Endothelial cell of umbilical vein (primary cell): ENCODE measurements at regions not wholly inside any gene's neighbourhood (a gene's known extent, or its start where the extent isn't known, plus 50 kb on each side); places are given as distances from the start of the nearest gene placed in this dataset.

Experiments used
- BruUV-seq: library from RNA; stranded (reverse); fragments of 400-500 nt; replicated peaks from 2 replicates; lab custom pipeline; 2021; lab: Mats Ljungman, UMichigan
- CTCF ChIA-PET: fragments of 300-600, 350-600 bp; sonication (Branson Sonifier 250); formaldehyde crosslinking; loops from one replicate; lab custom pipeline; 2021; ENCODE audit warnings: antibody characterized with exemption, inconsistent platforms; lab: Charles Lee
- POLR2A ChIA-PET: fragments of 300-600, 350-600 bp; sonication (Branson Sonifier 250); formaldehyde crosslinking; loops from one replicate; lab custom pipeline; 2021; ENCODE audit warnings: antibody characterized with exemption, inconsistent platforms; lab: Charles Lee
- DNase-seq: peaks from one replicate; pipeline ENCODE4 v3.0.0-alpha.2; 2011; ENCODE audit warnings: low read depth, low spot score
- FAIRE-seq: peaks from 2 replicates; lab custom pipeline; 2011; peaks lifted over from hg19 to GRCh38; lab: Jason Lieb, UNC
- H2AFZ ChIP-seq: 2 replicates; pipeline ENCODE4 v1.6.0; 2012; ENCODE audit warnings: low read depth, low read length, control low read depth, inconsistent platforms
- H3K27ac ChIP-seq: 2 replicates; pipeline ENCODE4 v1.5.1; 2011; ENCODE audit warnings: low read depth, mild to moderate bottlenecking, control low read depth, low read length, moderate library complexity; ENCODE audit not compliant: insufficient read depth
- H3K27me3 ChIP-seq, 2 experiments: 2 replicates each; pipeline versions ENCODE4 v1.6.0 to v1.6.1; 2011; ENCODE audit warnings: low read length in 2 of 2, mixed read lengths in 1 of 2; ENCODE audit not compliant: control insufficient read depth in 2 of 2, insufficient read depth in 2 of 2
- H3K36me3 ChIP-seq, 2 experiments: 2 replicates in 1 of 2; 3 replicates in 1 of 2; pipeline ENCODE4 v1.5.1; 2011; ENCODE audit warnings: low read length in 2 of 2, mild to moderate bottlenecking in 1 of 2, moderate library complexity in 1 of 2; ENCODE audit not compliant: control insufficient read depth in 2 of 2, insufficient read depth in 2 of 2; ENCODE audit errors: extremely low read depth in 1 of 2
- H3K4me1 ChIP-seq: 3 replicates; pipeline ENCODE4 v1.5.1; 2011; ENCODE audit warnings: mild to moderate bottlenecking, low read length; ENCODE audit not compliant: control insufficient read depth, insufficient read depth; ENCODE audit errors: extremely low read depth
- H3K4me2 ChIP-seq: 2 replicates; pipeline ENCODE4 v1.6.1; 2011; ENCODE audit warnings: low read length, control low read depth, mixed read lengths; ENCODE audit not compliant: insufficient read depth
- H3K4me3 ChIP-seq, 3 experiments: fragments of 200-600 bp in 1 of 3; sonication (generic), shearing (Covaris generic) in 1 of 3; replicated peaks in 1 of 3; 2 replicates each; pipeline ENCODE4 v1.5.1; 2011 to 2016; ENCODE audit warnings: control low read depth in 3 of 3, low read length in 3 of 3, mild to moderate bottlenecking in 2 of 3, inconsistent platforms in 1 of 3, low read depth in 1 of 3, moderate library complexity in 1 of 3; ENCODE audit not compliant: insufficient read depth in 1 of 3
- H3K79me2 ChIP-seq: 2 replicates; pipeline ENCODE4 v1.6.0; 2012; ENCODE audit warnings: low read length, inconsistent platforms; ENCODE audit not compliant: control insufficient read depth, insufficient read depth
- H3K9ac ChIP-seq: replicated peaks from 2 replicates; pipeline ENCODE3; 2011; ENCODE audit warnings: low read length, control low read depth; ENCODE audit not compliant: insufficient read depth; ENCODE audit errors: extremely low read depth
- H3K9me1 ChIP-seq: replicated peaks from 3 replicates; pipeline ENCODE4 v1.6.0; 2011; ENCODE audit warnings: mild to moderate bottlenecking, low read length; ENCODE audit not compliant: control insufficient read depth, insufficient read depth; ENCODE audit errors: extremely low read depth
- H3K9me3 ChIP-seq: replicated peaks from 2 replicates; pipeline ENCODE4 v1.5.1; 2012; ENCODE audit warnings: low read length, inconsistent platforms; ENCODE audit not compliant: control insufficient read depth, insufficient read depth
- H4K20me1 ChIP-seq: replicated peaks from 2 replicates; pipeline ENCODE3; 2011; ENCODE audit warnings: mild to moderate bottlenecking, low read length; ENCODE audit not compliant: control insufficient read depth, insufficient read depth; ENCODE audit errors: extremely low read depth
- CTCF ChIP-seq, 2 donors: IDR thresholded peaks; 1 replicate in 1 of 2; 2 replicates in 1 of 2; pipeline ENCODE4 v1.5.1; 2011; ENCODE audit warnings: low read length in 2 of 2, mild to moderate bottlenecking in 2 of 2, moderate library complexity in 2 of 2, control low read depth in 1 of 2, inconsistent platforms in 1 of 2, low read depth in 1 of 2; ENCODE audit not compliant: insufficient read depth in 1 of 2; ENCODE audit errors: extremely low read depth in 1 of 2
- EZH2 ChIP-seq: IDR thresholded peaks from 2 replicates; pipeline ENCODE4 v1.6.1; 2012; ENCODE audit warnings: borderline replicate concordance, low read depth, mild to moderate bottlenecking, moderate library complexity, low read length, inconsistent platforms; ENCODE audit not compliant: severe bottlenecking
- FOS ChIP-seq: IDR thresholded peaks from 2 replicates; pipeline ENCODE4 v1.6.1; 2011; ENCODE audit warnings: mild to moderate bottlenecking, low read length, moderate library complexity, borderline replicate concordance; ENCODE audit not compliant: insufficient read depth
- GATA2 ChIP-seq: IDR thresholded peaks from 2 replicates; pipeline ENCODE4 v1.7.0; 2011; ENCODE audit warnings: low read depth, mild to moderate bottlenecking, moderate library complexity, mixed read lengths, low read length; ENCODE audit not compliant: insufficient read length, insufficient read depth
- JUN ChIP-seq: IDR thresholded peaks from 2 replicates; pipeline ENCODE4 v1.6.1; 2011; ENCODE audit warnings: borderline replicate concordance, low read depth; ENCODE audit not compliant: insufficient read length, insufficient read depth
- MAX ChIP-seq: IDR thresholded peaks from 2 replicates; pipeline ENCODE4 v1.6.1; 2011; ENCODE audit not compliant: insufficient read depth, insufficient read length
- MYC ChIP-seq: IDR thresholded peaks from one replicate; pipeline ENCODE4 v1.6.1; 2011; ENCODE audit warnings: mild to moderate bottlenecking, low read depth, low read length
- POLR2A ChIP-seq: IDR thresholded peaks from 2 replicates; pipeline ENCODE4 v1.6.1; 2012; ENCODE audit warnings: low read depth, mild to moderate bottlenecking, control low read depth, low read length
- POLR2AphosphoS5 ChIP-seq: IDR thresholded peaks from 2 replicates; pipeline ENCODE4 v1.6.1; 2012; ENCODE audit warnings: low read depth, mild to moderate bottlenecking, control low read depth, low read length, moderate library complexity; ENCODE audit not compliant: insufficient read depth
- dilution Hi-C: fragments of 300-500 bp; cut with MboI; formaldehyde crosslinking; loops from one replicate; pipeline ENCODE4 v1.15.0; 2019; ENCODE audit warnings: low sequenced_read_pairs; ENCODE audit not compliant: extremely low pct_ligation_motif_present
- intact Hi-C: fragments of 100-400 bp; cut with micrococcal nuclease; formaldehyde crosslinking; loops from one replicate; pipeline ENCODE4 v1.10.0; 2022

GRCh38 chr17:77422748-77423113, 282.0 kb downstream of the SEC14L1 start:
- DNase-seq (no peak), FAIRE-seq (no peak)
- Histone ChIP-seq H3K79me2 (no peaks in the 10 kb centered on the region), H3K9me1 (no peaks in the 10 kb centered on the region), H3K36me3 (no peaks in the 10 kb centered on the region), H2AFZ (no peak overlapping the region), H4K20me1 (no peaks in the 10 kb centered on the region), H3K4me3 (no peak overlapping the region), H3K4me2 (no peak overlapping the region), H3K27ac (no peak overlapping the region), H3K27me3 (no peaks in the 10 kb centered on the region), H3K9me3 (no peaks in the 10 kb centered on the region), H3K9ac (no peak overlapping the region), H3K4me1 (peaks cover 40% of the 10 kb centered on the region)
- POLR2A ChIA-PET: no interaction called here
- intact Hi-C loops: loop anchor here (1.0 kb wide), 2 partner anchors 22 to 48 kb away; no protein-coding TSS in a partner anchor
- CTCF ChIA-PET: interaction anchor here (9.9 kb wide), 1 partner anchor 23 kb away, joined by 128 read pairs; no protein-coding TSS in a partner anchor
- TF ChIP-seq MYC (no peak), GATA2 (no peak), POLR2AphosphoS5 (no peak), CTCF (IDR thresholded peaks at IDR 0.05; ENCODE audit: extremely low read depth in 1 of 2, insufficient read depth in 1 of 2, low read depth in 1 of 2, low read length in 2 of 2) (no peak), JUN (no peak), MAX (no peak), EZH2 (no peak), POLR2A (no peak), FOS (no peak)
- no TSS peak for BruUV-seq
- dilution Hi-C loops: no loop called here
